Right atrium auricular region (tissue), 2 donors: ENCODE measurements at regions not wholly inside any gene's neighbourhood (a gene's known extent, or its start where the extent isn't known, plus 50 kb on each side); places are given as distances from the start of the nearest gene placed in this dataset.

ENCODE experiments used
- DNase-seq: peaks from one replicate; pipeline ENCODE4 v3.0.0-alpha.2; 2019; ENCODE audit warnings: low spot score
- H3K27ac ChIP-seq, 2 donors: fragments of 200-600 bp; sonication (generic); 1 replicate in 1 of 2; 2 replicates in 1 of 2; pipeline ENCODE4 v1.5.1; 2016 to 2019
- H3K27me3 ChIP-seq, 2 donors: fragments of 200-600 bp; sonication (generic); one replicate each; pipeline versions ENCODE4 v1.5.1 to v1.6.0; 2017 to 2019
- H3K36me3 ChIP-seq: fragments of 200-600 bp; sonication (generic); one replicate; pipeline ENCODE4 v1.5.1; 2016
- H3K4me1 ChIP-seq, 2 donors: fragments of 200-600 bp; sonication (generic); one replicate each; pipeline versions ENCODE4 v1.5.1 to v1.6.0; 2017 to 2019
- H3K4me3 ChIP-seq, 2 donors: fragments of 200-600 bp; sonication (generic); 1 replicate in 1 of 2; 2 replicates in 1 of 2; pipeline ENCODE4 v1.5.1; 2017 to 2019; ENCODE audit warnings: mild to moderate bottlenecking in 1 of 2, moderate library complexity in 1 of 2
- H3K9me3 ChIP-seq, 2 donors: fragments of 200-600 bp; sonication (generic); one replicate each; pipeline ENCODE4 v1.5.1; 2019
- TF ChIP-seq, protein P1 (sequence below), 2 donors: fragments of 200-600 bp; sonication (generic); IDR thresholded peaks; one replicate each; pipeline ENCODE4 v1.5.1; 2019; ENCODE audit warnings: antibody characterized with exemption in 2 of 2

DNA sequence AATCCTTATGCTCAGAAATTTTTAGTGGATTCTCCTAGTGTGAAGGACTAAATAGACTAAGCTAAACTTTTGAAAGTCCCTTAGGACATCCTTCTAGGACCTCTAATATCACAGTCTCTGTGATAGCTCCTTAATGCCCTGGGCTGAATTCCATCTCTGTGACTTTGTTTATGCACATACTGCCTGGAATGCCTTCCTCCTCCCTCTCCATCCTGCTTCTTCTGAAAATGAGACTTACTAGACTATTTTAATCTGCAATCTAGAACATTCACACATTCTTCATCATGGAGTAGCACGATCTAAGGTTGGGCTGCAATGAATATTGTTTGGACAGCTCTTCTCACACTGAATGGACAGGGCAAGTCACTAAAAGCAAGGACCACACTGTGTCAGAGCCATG is 65.0 kb upstream of the MSX1 start:
- Histone ChIP-seq H3K27me3 (no peaks in the 10 kb centered on the region), H3K27ac (no peak overlapping the region), H3K36me3 (no peaks in the 10 kb centered on the region), H3K9me3 (no peaks in the 10 kb centered on the region), H3K4me1 (no peaks in the 10 kb centered on the region), H3K4me3 (no peak overlapping the region)
- no peak for DNase-seq
- TF ChIP-seq, protein P1, sequence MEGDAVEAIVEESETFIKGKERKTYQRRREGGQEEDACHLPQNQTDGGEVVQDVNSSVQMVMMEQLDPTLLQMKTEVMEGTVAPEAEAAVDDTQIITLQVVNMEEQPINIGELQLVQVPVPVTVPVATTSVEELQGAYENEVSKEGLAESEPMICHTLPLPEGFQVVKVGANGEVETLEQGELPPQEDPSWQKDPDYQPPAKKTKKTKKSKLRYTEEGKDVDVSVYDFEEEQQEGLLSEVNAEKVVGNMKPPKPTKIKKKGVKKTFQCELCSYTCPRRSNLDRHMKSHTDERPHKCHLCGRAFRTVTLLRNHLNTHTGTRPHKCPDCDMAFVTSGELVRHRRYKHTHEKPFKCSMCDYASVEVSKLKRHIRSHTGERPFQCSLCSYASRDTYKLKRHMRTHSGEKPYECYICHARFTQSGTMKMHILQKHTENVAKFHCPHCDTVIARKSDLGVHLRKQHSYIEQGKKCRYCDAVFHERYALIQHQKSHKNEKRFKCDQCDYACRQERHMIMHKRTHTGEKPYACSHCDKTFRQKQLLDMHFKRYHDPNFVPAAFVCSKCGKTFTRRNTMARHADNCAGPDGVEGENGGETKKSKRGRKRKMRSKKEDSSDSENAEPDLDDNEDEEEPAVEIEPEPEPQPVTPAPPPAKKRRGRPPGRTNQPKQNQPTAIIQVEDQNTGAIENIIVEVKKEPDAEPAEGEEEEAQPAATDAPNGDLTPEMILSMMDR (IDR thresholded peaks at IDR 0.05), result no peak

GRCh38 chr4:4792466-4792865 is 67.0 kb upstream of the MSX1 start:
- Histone ChIP-seq H3K4me1 (no peaks in the 10 kb centered on the region), H3K9me3 (peaks cover 0 to 10% of the 10 kb centered on the region in 2 donors), H3K4me3 (no peak overlapping the region), H3K36me3 (no peaks in the 10 kb centered on the region), H3K27ac (no peak overlapping the region), H3K27me3 (no peaks in the 10 kb centered on the region)
- DNase-seq, result no peak
- TF ChIP-seq, protein P1 (IDR thresholded peaks at IDR 0.05), result no peak

- peaks cover 0 to 10% of the 10 kb centered on the region in 2 donors for H3K9me3 ChIP-seq
- H3K27me3 ChIP-seq, result no peaks in the 10 kb centered on the region
- no peak overlapping the region for H3K27ac ChIP-seq
- no peaks in the 10 kb centered on the region for H3K36me3 ChIP-seq
- no peaks in the 10 kb centered on the region for H3K4me1 ChIP-seq
- H3K4me3 ChIP-seq, result no peak overlapping the region
- DNase-seq, result no peak
- TF ChIP-seq, protein P1 (IDR thresholded peaks at IDR 0.05), result no peak
Observed at GRCh38 chr4:4791299-4792111, 68.0 kb upstream of the MSX1 start.

GRCh38 chr4:4789462-4789861 is 70.0 kb upstream of the MSX1 start:
- Histone ChIP-seq H3K27me3 (no peaks in the 10 kb centered on the region), H3K9me3 (peaks cover 0 to 10% of the 10 kb centered on the region in 2 donors), H3K27ac (no peak overlapping the region), H3K4me1 (no peaks in the 10 kb centered on the region), H3K4me3 (no peak overlapping the region), H3K36me3 (no peaks in the 10 kb centered on the region)
- DNase-seq, result no peak
- TF ChIP-seq, protein P1 (IDR thresholded peaks at IDR 0.05), result no peak

GRCh38 chr4:4788573-4788972 is 70.9 kb upstream of the MSX1 start:
- no peak for DNase-seq
- no peak overlapping the region for H3K4me3 ChIP-seq
- H3K27me3 ChIP-seq, result no peaks in the 10 kb centered on the region
- H3K36me3 ChIP-seq, result no peaks in the 10 kb centered on the region
- H3K9me3 ChIP-seq, result peaks cover 0 to 10% of the 10 kb centered on the region in 2 donors
- H3K27ac ChIP-seq, result no peak overlapping the region
- TF ChIP-seq, protein P1 (IDR thresholded peaks at IDR 0.05), result no peak
- H3K4me1 ChIP-seq, result no peaks in the 10 kb centered on the region

DNA sequence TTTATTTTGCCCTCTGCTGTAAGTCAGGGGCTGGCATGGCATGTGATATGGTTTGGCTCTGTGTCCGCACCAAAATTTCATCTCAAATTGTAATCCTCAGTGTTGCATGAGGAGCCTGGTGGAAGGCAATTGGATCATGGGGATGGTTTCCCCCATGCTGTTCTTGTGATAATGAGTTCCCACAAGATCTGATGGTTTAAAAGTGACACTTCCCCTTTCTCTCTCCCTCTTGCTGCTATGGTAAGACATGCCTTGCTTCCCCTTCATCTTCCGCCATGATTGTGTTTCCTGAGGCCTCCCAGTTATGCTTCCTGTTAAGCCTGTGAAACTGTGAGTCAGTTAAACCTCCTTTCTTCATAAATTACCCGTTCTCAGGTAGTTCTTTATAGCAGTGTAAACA is 72.0 kb upstream of the MSX1 start:
- H3K4me1 ChIP-seq, result no peaks in the 10 kb centered on the region
- peaks cover 0 to 10% of the 10 kb centered on the region in 2 donors for H3K9me3 ChIP-seq
- H3K27ac ChIP-seq, result no peak overlapping the region
- DNase-seq, result no peak
- no peaks in the 10 kb centered on the region for H3K36me3 ChIP-seq
- H3K27me3 ChIP-seq, result no peaks in the 10 kb centered on the region
- TF ChIP-seq, protein P1 (IDR thresholded peaks at IDR 0.05), result no peak
- no peak overlapping the region for H3K4me3 ChIP-seq
